GM21619 (cell line): ENCODE measurements at regions not wholly inside any gene's neighbourhood (a gene's known extent, or its start where the extent isn't known, plus 50 kb on each side); places are given as distances from the start of the nearest gene placed in this dataset.
"Not testable (repeated sequence)": the region's sequence is repeated elsewhere in the genome, so short reads cannot be mapped to it uniquely, and the experiment has no call there.

Source experiments
- ATAC-seq: cut with Tn5 transposase; IDR thresholded peaks from one replicate; pipeline ENCODE4 v1.9.1; 2021; ENCODE audit not compliant: unreplicated experiment

DNA sequence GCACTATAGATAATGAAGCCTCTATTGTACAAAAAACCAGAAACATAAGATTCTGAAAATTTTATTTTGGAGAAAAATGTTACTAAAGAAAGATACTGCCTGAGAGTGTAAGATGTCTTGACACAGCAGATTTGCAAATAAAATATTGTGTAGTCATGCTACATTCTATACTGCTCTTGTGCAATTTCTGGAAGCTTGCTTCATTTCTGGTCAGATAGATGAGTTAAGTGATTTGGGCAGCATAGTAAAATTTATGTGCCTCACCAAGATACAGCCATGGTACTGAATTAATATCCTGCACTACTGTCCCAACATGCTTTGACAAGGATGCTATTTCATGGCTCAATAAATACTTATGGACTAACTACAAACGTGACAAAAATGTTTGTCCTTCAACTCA lies 55.1 kb upstream of the STARD13 start:
- ATAC-seq, result no peak

GRCh38 chr13:33341861-33342452 lies 56.4 kb upstream of the STARD13 start:
- ATAC-seq, result no peak

- no peak for ATAC-seq
Measured at GRCh38 chr13:33345842-33346241, 60.3 kb upstream of the STARD13 start.

GRCh38 chr13:33347861-33348260 lies 62.3 kb upstream of the STARD13 start:
- ATAC-seq, result no peak

DNA sequence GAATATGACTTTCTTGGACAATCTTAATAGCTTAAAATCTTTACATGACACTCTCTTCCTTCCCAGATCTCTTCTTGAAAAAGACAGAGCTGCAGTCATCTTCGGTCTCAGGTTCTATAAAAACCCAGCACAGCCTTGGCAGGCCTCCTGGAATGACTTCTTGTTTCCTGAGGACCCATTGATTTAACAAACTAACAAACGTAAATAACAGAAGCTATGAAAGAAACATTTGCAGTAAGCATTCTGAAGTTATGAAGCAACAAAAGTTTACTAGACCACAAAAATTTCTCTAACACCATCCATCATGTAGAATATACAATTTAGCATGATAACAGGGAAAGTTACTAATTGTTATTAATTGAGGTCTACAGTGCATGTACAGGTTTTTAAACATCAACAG lies 62.8 kb upstream of the STARD13 start:
- ATAC-seq, result no peak

DNA sequence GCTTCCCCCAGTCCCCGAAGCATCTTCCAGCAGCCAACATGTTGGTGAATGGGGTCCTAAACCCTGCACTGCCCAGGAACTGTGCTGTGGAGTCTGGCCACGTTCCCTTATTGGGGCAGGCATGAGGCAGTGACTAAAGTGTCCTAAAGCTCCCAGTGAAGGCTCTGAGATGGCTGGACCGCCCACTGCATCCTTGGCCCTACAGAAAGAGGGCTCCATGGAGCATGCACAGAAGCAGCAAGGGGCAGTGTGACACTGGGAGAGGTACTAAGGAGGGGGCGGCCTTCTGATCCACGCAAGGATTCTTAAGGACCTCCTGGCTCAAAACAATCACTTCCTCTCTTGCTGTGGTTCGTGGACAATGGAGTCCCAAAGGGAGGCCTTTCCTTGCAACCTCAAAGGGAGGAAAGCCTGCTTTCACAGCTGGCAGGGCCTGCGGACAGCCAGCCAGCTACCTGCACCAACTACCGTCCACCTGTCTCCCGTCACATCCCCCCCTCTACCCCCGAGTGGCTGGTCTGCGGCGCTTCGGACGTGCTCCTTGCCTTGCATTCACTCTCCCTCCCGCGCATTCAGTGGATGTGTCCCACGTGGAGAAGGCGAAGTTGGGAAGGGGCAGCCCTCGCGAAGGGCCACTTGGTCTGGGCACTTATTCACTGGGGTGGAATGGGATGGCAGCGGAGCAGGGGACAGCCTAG lies 63.9 kb upstream of the STARD13 start:
- ATAC-seq, result no peak

- no peak for ATAC-seq
Measured at GRCh38 chr13:33349986-33350826, 64.7 kb upstream of the STARD13 start.

DNA sequence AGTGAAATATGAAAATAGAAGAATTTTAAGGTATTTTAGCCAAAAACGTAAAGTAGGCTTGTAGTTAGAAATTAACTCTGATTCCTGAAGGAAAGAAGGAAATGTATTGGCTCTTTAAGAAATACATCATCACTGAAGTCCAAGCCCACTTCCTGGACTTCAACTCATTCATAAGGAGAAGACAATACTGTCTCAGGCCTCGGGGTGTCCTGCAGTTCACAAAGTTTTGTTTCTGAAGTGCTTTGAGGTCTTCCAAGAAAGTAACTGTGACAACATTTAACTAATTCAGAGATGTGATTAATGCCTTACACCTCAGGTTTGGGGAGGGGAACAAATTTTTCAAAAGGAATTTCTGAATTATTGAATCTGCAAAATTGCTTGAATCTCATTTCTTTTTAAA lies 65.8 kb upstream of the STARD13 start:
- ATAC-seq, result no peak

DNA sequence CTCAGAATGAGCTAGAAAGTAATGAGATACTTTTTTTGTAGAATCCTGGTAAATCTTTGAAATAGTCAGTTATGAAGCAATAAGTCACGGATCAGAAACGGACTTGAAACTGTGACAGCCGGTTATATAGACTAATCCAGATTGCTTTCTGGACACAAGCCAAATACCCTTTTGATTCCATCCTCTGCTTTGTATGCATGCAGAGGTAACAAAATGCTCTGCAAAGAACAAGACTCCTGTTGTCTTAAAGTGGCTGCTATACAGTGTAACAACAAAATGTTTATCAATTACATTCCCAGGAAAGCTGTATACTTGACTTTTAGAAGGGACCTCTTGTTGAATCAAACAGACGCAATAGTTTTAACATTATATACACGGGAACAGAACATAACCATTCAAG lies 66.5 kb upstream of the STARD13 start:
- ATAC-seq, result no peak

GRCh38 chr13:33352526-33352925 lies 67.0 kb upstream of the STARD13 start:
- no peak for ATAC-seq

DNA sequence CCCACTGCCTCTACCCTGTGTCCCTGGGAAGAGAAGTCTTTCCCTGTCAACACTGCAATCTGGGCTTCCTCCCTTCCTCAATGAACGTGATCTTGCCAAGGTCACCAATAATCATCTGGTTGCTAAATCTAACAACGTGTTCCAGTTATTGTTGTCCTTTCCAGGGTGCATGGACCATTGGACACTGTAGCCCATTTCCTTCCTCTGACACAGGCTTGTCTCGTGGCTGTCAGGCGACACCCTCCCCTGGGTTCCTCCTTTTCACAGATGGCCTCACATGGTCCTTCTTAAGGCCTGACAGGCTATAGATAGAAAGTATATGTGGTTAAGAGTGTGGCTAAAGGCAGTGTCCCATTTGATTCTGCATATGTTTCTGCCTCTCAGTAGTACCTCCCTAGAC lies 67.7 kb upstream of the STARD13 start:
- peak; percentile 81 for ATAC-seq

- no peak for ATAC-seq
Measured at GRCh38 chr13:33353646-33354045, 68.1 kb upstream of the STARD13 start.

DNA sequence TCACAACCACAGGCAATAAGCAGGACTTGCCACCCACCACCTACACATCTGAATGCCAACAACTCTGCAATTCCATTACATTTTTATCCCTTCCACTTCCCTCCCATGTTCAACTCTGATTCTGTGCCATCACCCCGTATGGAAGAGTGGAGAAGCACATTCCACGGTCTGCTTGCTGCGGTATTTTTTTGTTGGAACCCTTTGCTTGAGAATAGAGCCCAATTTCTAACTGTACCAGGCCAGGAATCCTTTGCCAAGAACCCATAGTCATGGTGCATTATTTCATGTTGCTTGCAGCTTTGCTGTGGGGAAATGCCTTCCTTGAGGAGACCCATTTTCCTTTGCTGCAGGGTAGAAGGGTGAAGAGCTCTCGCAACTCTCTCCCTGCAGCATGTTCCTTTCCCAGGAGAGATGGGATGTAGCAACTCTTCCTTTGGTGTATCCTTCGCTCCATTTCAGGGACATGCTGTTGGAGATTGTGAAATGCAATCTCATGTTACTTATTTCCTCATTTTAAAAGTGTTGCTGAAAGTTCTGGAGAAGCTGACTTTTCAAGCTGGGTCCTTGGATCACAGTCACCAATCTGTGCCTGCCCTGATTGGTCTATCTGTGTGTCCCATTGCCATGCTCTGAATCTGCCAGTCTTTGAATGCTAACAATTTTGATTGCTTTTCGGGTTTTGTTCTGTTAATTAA lies 69.8 kb upstream of the STARD13 start:
- ATAC-seq, result no peak

DNA sequence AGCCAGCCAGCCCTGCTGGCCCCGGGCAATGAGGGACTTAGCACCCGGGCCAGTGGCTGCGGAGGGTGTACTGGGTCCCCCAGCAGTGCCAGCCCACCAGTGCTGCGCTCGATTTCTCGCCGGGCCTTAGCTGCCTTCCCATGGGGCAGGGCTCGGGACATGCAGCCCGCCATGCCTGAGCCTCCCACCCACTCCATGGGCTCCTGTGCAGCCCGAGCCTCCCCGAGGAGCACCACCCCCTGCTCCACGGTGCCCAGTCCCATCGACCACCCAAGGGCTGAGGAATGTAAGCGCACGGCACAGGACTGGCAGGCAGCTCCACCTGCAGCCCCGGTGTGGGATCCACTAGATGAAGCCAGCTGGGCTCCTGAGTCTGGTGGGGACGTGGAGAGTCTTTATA lies 72.5 kb upstream of the STARD13 start:
- not testable (repeated sequence) for ATAC-seq

- no peak for ATAC-seq
Measured at GRCh38 chr13:33362986-33363727, 77.6 kb upstream of the STARD13 start.

- no peak for ATAC-seq
Measured at GRCh38 chr13:33364192-33364591, 78.6 kb upstream of the STARD13 start.

GRCh38 chr13:33366469-33367062 lies 81.0 kb upstream of the STARD13 start:
- ATAC-seq, result no peak

- no peak for ATAC-seq
Measured at GRCh38 chr13:33367171-33367895, 81.8 kb upstream of the STARD13 start.

- ATAC-seq, result peak; percentile 54
Measured at GRCh38 chr13:33367926-33368325, 82.4 kb upstream of the STARD13 start.

- no peak for ATAC-seq
Measured at GRCh38 chr13:33369073-33369472, 83.5 kb upstream of the STARD13 start.
